ENCODE measurements at regions not wholly inside any gene's neighbourhood (a gene's known extent, or its start where the extent isn't known, plus 50 kb on each side); places are given as distances from the start of the nearest gene placed in this dataset.

DNA sequence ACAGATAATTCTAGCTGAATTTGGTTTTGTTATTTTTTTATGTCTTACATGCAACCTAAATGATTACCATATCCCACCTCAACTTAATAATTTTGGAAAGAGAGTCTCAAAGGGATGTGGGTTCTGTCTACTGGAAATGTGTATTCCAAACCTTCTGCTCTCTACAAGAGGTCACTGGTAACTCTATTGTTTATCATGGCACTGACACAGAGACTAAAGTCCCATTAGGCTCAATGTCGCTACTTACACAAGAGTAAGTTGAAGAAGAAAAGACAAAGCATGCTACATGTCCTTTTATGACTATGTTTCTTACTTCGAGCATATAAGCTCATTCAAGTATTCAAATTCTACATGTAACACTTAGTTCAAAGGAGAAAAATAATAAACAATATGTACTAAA lies 460.3 kb upstream of the EPHA6 start:
- TF ChIP-seq, protein P1, sequence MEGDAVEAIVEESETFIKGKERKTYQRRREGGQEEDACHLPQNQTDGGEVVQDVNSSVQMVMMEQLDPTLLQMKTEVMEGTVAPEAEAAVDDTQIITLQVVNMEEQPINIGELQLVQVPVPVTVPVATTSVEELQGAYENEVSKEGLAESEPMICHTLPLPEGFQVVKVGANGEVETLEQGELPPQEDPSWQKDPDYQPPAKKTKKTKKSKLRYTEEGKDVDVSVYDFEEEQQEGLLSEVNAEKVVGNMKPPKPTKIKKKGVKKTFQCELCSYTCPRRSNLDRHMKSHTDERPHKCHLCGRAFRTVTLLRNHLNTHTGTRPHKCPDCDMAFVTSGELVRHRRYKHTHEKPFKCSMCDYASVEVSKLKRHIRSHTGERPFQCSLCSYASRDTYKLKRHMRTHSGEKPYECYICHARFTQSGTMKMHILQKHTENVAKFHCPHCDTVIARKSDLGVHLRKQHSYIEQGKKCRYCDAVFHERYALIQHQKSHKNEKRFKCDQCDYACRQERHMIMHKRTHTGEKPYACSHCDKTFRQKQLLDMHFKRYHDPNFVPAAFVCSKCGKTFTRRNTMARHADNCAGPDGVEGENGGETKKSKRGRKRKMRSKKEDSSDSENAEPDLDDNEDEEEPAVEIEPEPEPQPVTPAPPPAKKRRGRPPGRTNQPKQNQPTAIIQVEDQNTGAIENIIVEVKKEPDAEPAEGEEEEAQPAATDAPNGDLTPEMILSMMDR (IDR thresholded peaks at IDR 0.05), result no peak
- no peak for TF ChIP-seq SIN3A (IDR thresholded peaks at IDR 0.05; ENCODE audit: borderline replicate concordance, insufficient read depth, low read depth, low read length)
